ENCODE measurements at regions not wholly inside any gene's neighbourhood (a gene's known extent, or its start where the extent isn't known, plus 50 kb on each side); places are given as distances from the start of the nearest gene placed in this dataset.

GRCh38 chr14:89600029-89600428 is 183.0 kb upstream of the FOXN3 start:
- Histone ChIP-seq H4K20me1 (ENCODE audit: insufficient read depth, low read length) (peaks cover 12% of the 10 kb centered on the region), H3K4me2 (replicated peaks; ENCODE audit: extremely low read depth, low read length, poor library complexity, severe bottlenecking) (peak overlapping the region; percentile 29), H3K4me3 (replicated peaks in 1 of 3; ENCODE audit: low read depth in 2 of 3, low read length in 3 of 3) (peak overlapping the region in 1 of 3 experiments; percentile 33), H3K79me2 (ENCODE audit: insufficient read depth, low read length) (peaks cover 98% of the 10 kb centered on the region), H3K9ac (ENCODE audit: insufficient read depth, low read length, poor library complexity, severe bottlenecking) (no peak overlapping the region), H3K36me3 (replicated peaks in 1 of 2; ENCODE audit: control insufficient read depth in 1 of 2, insufficient read depth in 2 of 2, low read length in 2 of 2) (peaks cover 3 to 14% of the 10 kb centered on the region in 2 donors), H3K4me1 (ENCODE audit: control insufficient read depth in 1 of 2, insufficient read depth in 2 of 2, low read length in 2 of 2) (peaks cover 14 to 23% of the 10 kb centered on the region in 2 donors), H3K27me3 (ENCODE audit: control insufficient read depth in 2 of 2, insufficient read depth in 2 of 2, low read length in 2 of 2) (no peaks in the 10 kb centered on the region), H3K9me3 (replicated peaks in 1 of 2; ENCODE audit: control insufficient read depth in 1 of 2, insufficient read depth in 1 of 2, low read length in 2 of 2) (peaks cover 11 to 42% of the 10 kb centered on the region in 2 donors), H3K27ac (ENCODE audit: low read depth in 1 of 2, low read length in 2 of 2) (peak overlapping the region in 1 of 2 donors; percentile 39), H2AFZ (ENCODE audit: insufficient read depth, low read depth, low read length, poor library complexity, severe bottlenecking) (no peak overlapping the region)
- H3K4me3 Mint-ChIP-seq = no peak overlapping the region
- no peak for DNase-seq
- peaks cover 27 to 34% of the 10 kb centered on the region in 2 donors for H3K36me3 Mint-ChIP-seq
- TF ChIP-seq CTCF (IDR thresholded peaks at IDR 0.05) = no peak
- peaks cover 30% of the 10 kb centered on the region for H3K4me1 Mint-ChIP-seq
- peaks cover 0 to 3% (median 0%) of the 10 kb centered on the region in 3 donors for H3K27me3 Mint-ChIP-seq (ENCODE audit: low read depth in 3 of 3)
- peak overlapping the region in 4 of 7 donors; percentile 0 to 48 (median 13) for H3K27ac Mint-ChIP-seq
- intact Hi-C loops (cut with micrococcal nuclease) = no loop called here
- peaks cover 16 to 50% (median 37%) of the 10 kb centered on the region in 7 donors for H3K9me3 Mint-ChIP-seq

- no peak for DNase-seq
- TF ChIP-seq CTCF (IDR thresholded peaks at IDR 0.05) = no peak
- no CpG with 5 or more reads among the region's 2 CpGs for WGBS (ENCODE audit: insufficient coverage)
- Histone ChIP-seq H3K4me1 (ENCODE audit: control insufficient read depth in 1 of 2, insufficient read depth in 2 of 2, low read length in 2 of 2) (peaks cover 14 to 22% of the 10 kb centered on the region in 2 donors), H3K79me2 (ENCODE audit: insufficient read depth, low read length) (peaks cover 97% of the 10 kb centered on the region), H3K4me2 (replicated peaks; ENCODE audit: extremely low read depth, low read length, poor library complexity, severe bottlenecking) (no peak overlapping the region), H3K27ac (ENCODE audit: low read depth in 1 of 2, low read length in 2 of 2) (no peak overlapping the region), H3K4me3 (replicated peaks in 1 of 3; ENCODE audit: low read depth in 2 of 3, low read length in 3 of 3) (no peak overlapping the region), H3K9me3 (replicated peaks in 1 of 2; ENCODE audit: control insufficient read depth in 1 of 2, insufficient read depth in 1 of 2, low read length in 2 of 2) (peaks cover 17 to 55% of the 10 kb centered on the region in 2 donors), H4K20me1 (ENCODE audit: insufficient read depth, low read length) (peaks cover 12% of the 10 kb centered on the region), H3K9ac (ENCODE audit: insufficient read depth, low read length, poor library complexity, severe bottlenecking) (no peak overlapping the region), H2AFZ (ENCODE audit: insufficient read depth, low read depth, low read length, poor library complexity, severe bottlenecking) (no peak overlapping the region), H3K36me3 (replicated peaks in 1 of 2; ENCODE audit: control insufficient read depth in 1 of 2, insufficient read depth in 2 of 2, low read length in 2 of 2) (peaks cover 8 to 26% of the 10 kb centered on the region in 2 donors), H3K27me3 (ENCODE audit: control insufficient read depth in 2 of 2, insufficient read depth in 2 of 2, low read length in 2 of 2) (no peaks in the 10 kb centered on the region)
- no peak overlapping the region for H3K27ac Mint-ChIP-seq
- H3K27me3 Mint-ChIP-seq (ENCODE audit: low read depth in 3 of 3) = peaks cover 0 to 3% (median 0%) of the 10 kb centered on the region in 3 donors
- H3K4me3 Mint-ChIP-seq = no peak overlapping the region
- peaks cover 19 to 57% (median 47%) of the 10 kb centered on the region in 7 donors for H3K9me3 Mint-ChIP-seq
- H3K4me1 Mint-ChIP-seq = peaks cover 19% of the 10 kb centered on the region
- intact Hi-C loops (cut with micrococcal nuclease) = no loop called here
- H3K36me3 Mint-ChIP-seq = peaks cover 32 to 42% of the 10 kb centered on the region in 2 donors
Measured at GRCh38 chr14:89598548-89599186, 181.6 kb upstream of the FOXN3 start.
